ENCODE measurements at regions not wholly inside any gene's neighbourhood (a gene's known extent, or its start where the extent isn't known, plus 50 kb on each side); places are given as distances from the start of the nearest gene placed in this dataset.
"Not testable (repeated sequence)": the region's sequence is repeated elsewhere in the genome, so short reads cannot be mapped to it uniquely, and the experiment has no call there.

- DNase-seq, result no peak
Measured at GRCh38 chr6:21745543-21746337, 152.2 kb downstream of the SOX4 start.

- no peak for DNase-seq
Measured at GRCh38 chr6:21747441-21747840, 153.9 kb downstream of the SOX4 start.

- peak; percentile 49 for DNase-seq
Measured at GRCh38 chr6:21748343-21749056, 154.9 kb downstream of the SOX4 start.

- DNase-seq, result peak; percentile 38
Measured at GRCh38 chr6:21749754-21750153, 156.2 kb downstream of the SOX4 start.

DNA sequence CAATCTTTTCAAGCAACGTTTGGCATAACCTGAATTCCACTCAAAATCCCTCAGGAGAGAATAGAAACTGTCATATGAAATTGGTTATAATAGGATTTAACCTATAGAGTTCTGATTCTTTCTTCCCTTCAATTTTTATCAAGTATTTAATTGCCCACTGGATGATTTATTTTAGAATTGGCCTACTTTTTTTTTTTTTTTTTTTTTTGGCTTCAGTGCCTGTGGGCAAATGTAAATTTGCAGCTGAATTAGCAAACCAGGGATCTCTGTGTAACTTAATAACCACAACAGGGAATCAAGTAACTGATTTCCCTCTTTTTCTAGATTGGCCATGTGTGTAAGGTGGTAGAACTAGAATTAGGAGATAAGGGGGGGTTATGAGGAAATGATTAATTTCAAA, 157.0 kb downstream of the SOX4 start:
- DNase-seq, result no peak

GRCh38 chr6:21751608-21752007, 158.1 kb downstream of the SOX4 start:
- DNase-seq, result no peak

DNA sequence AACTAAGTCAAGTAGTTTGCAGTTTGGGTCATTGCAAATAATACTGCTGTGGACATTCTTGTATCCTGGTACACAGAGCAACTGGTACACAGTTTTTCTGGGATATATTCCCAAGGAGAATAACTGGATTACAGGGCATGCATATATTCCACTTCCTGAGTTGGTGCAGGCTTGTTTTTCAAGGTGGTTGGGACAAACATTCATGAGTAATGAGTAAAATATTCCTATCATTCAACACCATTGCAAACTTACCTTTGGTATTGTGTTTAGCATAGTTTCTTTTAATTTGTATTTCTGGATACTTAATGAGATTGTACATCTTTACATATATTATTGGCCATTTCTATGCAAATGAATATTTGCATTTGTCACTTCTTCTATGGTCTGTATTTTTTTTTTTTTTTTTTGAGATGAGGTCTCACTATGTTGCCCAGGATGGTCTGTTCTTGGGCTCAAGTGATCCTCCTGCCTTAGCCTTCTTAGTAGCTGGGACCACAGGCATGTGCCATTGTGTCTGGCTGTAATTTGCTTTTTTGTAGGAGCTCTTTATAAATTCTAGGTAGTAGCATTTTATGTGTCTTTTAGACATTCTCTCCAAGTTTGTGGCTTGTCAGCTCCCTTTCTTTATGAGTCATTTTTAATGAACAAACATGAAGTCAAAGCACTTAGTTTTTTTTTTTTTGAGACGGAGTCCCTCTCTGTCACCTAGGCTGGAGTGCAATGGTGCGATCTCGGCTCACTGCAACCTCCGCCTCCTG, 158.7 kb downstream of the SOX4 start:
- no peak for DNase-seq

- DNase-seq, result no peak
Measured at GRCh38 chr6:21753241-21754108, 159.9 kb downstream of the SOX4 start.

GRCh38 chr6:21754891-21755290, 161.3 kb downstream of the SOX4 start:
- DNase-seq, result no peak

DNA sequence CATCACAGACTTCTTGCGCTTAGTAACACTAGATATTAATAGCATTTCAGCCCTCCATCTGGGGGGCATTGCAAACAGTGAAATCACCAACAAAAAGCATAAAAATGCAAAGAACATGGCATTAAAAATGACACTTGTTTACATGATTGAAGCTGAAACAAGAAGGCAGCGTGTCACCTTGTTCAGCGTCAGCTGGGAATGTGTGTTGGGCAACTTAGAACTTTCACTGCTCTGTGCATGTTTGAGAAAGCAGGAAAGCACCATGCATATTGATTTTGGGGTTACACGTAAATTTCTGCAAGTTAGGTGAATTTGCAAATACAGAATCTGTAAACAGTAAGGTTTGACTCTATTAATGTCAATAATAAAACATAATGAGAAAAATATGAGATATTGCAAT, 162.9 kb downstream of the SOX4 start:
- DNase-seq, result no peak

GRCh38 chr6:21757392-21757791, 163.8 kb downstream of the SOX4 start:
- DNase-seq, result not testable (repeated sequence)

DNA sequence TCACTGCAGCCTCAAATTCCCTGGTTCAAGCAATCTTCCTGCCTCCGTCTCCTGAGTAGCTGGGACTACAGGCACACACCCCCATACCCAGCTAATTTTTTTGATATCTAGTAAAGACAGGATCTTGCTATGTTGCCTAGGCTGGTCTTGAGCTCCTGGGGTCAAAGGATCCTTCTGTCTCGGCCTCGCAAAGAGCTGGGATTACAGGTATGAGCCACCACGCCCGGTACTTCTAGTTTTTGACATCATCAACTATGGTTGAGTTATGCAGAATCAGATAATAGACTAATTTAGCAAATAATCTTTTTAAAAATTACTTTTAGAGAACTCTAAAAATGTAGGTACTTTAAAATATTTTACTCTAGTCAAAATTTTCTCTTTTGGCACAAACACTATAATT, 166.2 kb downstream of the SOX4 start:
- DNase-seq, result no peak

GRCh38 chr6:21761053-21761730, 167.6 kb downstream of the SOX4 start:
- not testable (repeated sequence) for DNase-seq

- no peak for DNase-seq
Measured at GRCh38 chr6:21764989-21765388, 171.4 kb downstream of the SOX4 start.

GRCh38 chr6:21767891-21768648, 174.5 kb downstream of the SOX4 start:
- no peak for DNase-seq

DNA sequence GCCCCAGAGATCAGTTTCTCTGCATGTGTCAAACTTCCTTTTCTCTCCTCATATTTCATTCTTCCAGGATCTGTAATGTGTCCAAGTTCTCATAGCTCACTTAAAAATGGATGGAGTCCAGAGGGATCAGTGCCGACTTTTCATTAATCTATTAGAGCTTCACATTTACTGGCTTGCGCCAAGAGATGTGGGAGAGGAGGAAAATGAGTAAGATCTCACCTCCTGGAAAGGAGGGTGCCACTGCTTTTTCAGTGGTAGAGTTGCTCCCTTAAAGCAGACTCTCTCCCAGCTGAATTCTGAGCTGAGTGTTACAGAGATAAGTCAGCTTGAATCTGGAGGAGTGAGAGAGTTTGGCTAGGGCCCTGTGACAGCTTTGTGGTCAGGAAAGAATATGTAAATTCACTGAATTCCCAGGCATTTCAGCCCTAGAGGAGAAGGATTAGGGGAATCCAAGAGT, 175.9 kb downstream of the SOX4 start:
- no peak for DNase-seq

GRCh38 chr6:21769968-21770367, 176.4 kb downstream of the SOX4 start:
- no peak for DNase-seq

DNA sequence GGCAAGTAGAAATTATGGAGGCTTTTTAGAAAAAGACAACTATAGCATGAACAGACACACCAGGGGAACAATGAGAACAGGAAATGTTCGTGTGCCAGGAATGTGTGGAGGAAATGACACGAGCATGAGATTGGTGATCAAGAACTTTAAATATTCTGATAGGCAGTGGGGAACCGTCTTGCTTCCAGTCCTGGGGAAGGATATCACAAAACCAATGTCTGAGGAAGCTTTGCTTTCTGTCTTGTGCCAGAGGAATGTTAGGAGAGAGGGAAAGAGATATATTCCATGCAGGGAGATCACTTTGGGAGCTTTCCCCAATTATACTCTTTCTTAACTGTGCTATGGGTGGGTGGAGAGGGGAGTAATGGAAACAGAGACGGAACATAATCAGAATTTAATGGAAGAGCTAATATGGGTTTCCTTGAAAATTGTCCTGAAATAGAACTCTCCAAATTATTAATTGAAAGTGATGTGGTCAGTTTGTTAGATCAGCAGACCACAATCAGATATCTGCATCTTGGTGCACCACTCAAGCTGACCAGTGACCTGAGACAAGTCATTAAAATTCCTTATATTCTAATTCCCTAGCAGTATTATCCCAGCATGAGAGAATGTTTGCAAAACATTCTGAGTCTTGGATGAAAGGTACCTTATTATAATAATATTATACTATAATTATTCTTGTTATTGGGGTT, 178.2 kb downstream of the SOX4 start:
- no peak for DNase-seq

DNA sequence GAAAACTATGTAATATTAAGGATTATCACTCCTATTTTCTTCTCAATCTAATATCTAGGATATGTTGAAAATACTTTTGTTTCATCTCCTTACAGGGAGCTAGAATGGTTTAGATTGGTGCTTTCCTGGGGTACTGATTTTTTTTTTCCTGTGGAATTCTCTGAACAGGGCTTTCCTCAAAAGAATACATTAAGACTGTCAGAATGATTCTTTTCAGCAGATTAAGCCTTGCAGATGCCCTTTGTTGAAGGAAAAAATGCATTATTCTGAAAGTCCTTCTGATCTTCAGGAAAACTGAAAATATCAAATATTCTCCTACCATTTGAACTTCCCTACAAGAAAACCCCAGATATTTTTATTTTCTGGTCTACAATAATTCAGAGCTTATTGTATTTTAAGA, 178.9 kb downstream of the SOX4 start:
- no peak for DNase-seq

- peak; percentile 47 for DNase-seq
Measured at GRCh38 chr6:21772884-21773575, 179.5 kb downstream of the SOX4 start.
